T-helper 9 cell (primary cell): ENCODE measurements at regions not wholly inside any gene's neighbourhood (a gene's known extent, or its start where the extent isn't known, plus 50 kb on each side); places are given as distances from the start of the nearest gene placed in this dataset.

ENCODE experiments used
- DNase-seq: peaks from one replicate; pipeline ENCODE4 v3.0.0-alpha.2; 2020

- no peak for DNase-seq
These were observed 2266.4 kb upstream of the TENM3 start for GRCh38 chr4:179976777-179977176.

DNA sequence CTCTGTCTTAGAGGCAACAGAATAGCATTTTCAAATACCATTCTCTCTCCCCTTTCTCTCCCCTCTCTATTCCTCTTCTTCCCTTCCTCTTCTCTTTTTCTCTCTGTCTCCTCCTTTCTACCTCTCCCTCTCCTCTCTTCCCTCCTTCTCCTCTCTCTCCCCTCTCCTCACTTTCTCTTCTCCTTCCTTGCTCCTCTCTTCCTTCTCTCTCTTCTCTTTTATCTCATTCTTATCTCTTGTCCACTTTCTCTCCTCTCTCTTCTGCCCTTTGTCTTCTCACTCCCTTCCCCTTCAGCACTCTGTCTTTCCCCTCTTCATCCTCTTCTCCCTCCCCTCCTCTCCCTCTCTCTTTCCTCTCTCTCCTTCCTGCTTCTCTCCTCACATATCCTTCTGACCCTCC lies 2265.8 kb upstream of the TENM3 start:
- DNase-seq = no peak

DNA sequence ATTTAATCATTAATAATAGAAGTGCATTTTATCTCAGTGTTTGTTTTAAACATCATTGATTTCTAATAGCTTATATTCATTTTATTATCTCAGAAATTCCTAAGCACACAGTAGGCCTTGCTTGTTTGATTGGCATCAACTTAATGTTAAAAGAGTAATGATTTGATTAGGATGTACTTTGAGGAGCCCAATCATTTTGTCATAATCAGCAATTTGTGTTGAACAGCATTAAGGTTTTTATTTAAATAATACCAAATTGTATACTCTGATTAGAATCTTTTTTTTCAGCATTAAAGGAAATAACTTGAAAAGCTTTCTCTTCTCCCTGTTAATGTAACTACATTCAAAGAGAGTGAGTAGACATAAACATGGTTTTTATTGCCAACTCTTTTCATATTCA lies 2262.0 kb upstream of the TENM3 start:
- DNase-seq = no peak

DNA sequence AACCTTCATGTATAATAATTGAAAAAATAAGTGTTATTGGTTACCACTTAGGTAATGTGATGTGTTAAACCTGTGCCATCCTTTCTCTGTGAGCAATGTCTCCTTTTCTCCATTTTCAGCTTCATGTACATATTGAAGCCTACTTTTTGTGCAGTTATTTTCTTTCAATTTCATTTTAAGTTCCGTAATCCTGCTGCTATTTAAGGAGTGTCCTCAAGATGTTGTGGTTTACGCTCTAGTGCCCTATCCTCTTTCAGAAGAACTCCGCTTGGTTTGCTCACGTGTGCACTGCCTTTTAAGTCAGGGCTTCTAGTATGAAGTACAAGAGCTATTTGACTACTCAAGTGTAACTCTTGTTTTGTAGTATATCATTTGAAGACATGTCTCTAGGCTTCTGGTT lies 2253.2 kb upstream of the TENM3 start:
- no peak for DNase-seq

GRCh38 chr4:180009316-180009715 lies 2233.9 kb upstream of the TENM3 start:
- no peak for DNase-seq

- DNase-seq = no peak
These were observed 2214.5 kb upstream of the TENM3 start for GRCh38 chr4:180028682-180029081.

DNA sequence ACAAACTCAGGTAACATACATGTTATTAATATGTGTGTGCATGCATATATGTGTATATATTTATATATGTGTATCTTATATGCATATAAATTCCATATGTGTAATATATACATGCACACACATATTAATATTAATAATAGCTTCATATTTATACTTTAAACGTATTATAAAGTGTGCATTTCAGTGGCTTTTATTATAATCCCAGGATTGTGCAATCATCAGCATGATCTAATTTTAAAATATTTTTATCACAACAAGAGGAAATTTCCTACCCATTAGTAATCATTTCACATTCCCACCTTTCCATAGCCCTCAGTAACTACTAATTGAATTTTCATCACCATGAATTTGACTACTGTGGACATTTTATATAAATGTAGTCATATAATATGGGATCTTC lies 2211.9 kb upstream of the TENM3 start:
- DNase-seq = no peak

GRCh38 chr4:180041576-180041975 lies 2201.6 kb upstream of the TENM3 start:
- DNase-seq = no peak

DNA sequence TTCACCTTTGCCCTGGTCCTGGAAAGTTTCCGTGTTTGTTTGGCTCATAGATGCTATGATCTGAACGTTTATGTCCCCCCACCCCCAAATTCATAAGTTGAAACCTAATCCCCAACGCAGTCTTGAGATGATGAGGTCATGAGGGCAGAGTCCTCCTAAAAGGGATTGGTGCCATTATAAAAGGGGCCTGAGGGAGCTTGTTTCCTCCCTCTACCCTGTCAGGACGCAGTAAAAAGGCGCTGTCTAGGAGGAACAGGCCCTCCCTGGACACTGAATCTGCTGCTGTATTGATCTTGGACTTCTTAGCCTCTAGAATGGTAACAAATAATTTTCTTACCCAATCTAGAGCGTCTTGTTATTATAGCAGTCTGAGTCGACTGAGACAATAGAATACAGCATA lies 2190.6 kb upstream of the TENM3 start:
- DNase-seq = no peak

DNA sequence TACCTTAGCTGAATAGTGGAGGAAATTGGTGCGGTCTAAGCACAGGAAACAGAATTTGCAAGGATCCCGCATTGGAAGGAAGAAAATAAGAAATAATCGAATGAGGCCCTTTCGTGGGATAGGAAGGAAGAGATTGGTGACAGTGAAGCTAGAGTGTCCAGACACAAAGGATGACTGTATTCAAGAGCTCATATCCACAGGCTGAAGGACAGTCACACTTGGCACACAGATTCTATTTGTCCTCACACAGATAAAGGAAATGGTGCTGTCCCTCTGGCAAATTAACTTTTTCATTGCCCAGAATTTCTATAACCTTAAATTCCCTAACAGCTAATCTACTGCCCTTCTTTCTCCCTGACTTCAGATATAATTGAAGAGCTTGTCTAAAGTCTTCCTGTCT lies 2188.9 kb upstream of the TENM3 start:
- no peak for DNase-seq

GRCh38 chr4:180057299-180057721 lies 2185.9 kb upstream of the TENM3 start:
- no peak for DNase-seq

GRCh38 chr4:180057891-180058671 lies 2185.1 kb upstream of the TENM3 start:
- no peak for DNase-seq

DNA sequence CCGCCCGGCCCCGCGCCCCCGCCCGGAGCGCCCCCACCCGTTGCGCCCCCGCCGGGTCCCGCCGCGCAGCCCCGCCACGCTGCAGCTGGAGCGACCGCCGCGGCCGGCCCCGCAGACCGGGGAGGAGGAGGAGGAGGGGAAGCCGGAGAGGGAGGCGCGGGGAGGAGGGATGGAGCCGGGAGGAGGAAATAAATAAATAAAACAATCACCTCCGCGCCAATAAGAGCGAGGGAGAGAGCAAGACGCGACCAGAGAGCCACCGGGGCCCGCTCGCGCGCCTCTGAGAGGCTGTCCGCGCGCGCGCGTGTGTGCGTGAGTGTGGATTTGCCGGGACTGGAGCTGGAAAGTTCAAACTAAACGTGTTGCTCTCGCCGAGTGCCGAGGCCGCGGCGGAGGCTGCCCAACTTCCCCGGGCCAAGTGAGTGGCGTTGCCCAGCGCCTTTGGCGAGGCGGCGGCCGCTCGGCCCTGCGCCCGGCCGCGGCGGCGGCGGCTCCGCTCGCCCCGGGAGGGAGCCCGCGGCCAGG lies 2184.4 kb upstream of the TENM3 start:
- DNase-seq = no peak

DNA sequence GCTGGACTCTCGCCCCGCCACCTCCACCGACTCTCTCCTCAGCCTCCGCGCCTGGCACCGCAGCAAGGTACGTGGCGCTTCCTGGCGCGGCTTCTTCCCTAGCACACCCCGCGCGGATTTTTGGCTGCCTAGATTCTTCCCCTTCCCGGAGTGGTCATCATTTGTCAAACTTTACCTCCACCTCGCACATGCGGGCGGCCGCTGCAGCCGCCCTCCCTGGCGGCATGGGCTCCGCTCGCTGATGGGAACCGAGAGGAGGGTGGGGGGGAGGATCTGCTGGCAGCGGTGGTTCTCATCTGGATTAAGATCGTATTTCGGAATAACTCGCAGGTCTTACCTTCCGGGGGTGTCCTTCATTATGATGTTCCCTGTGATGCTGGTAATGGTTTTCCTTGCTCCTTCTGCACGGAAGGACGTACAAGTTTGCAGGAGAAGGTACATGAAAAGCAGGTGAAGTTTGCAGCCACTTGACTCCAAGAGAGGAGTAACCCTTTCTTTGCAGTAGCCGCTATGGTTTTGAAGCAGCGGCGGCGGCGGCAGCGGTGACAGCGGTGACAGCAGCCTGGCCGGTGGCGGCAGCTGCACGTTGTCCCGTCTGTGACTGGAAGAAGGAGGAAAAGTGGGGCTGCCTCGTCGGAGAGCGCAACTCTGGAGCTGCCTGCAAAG lies 2183.9 kb upstream of the TENM3 start:
- no peak for DNase-seq

GRCh38 chr4:180060159-180060889 lies 2182.9 kb upstream of the TENM3 start:
- DNase-seq = no peak

- no peak for DNase-seq
These were observed 2162.1 kb upstream of the TENM3 start for GRCh38 chr4:180081072-180081471.

DNA sequence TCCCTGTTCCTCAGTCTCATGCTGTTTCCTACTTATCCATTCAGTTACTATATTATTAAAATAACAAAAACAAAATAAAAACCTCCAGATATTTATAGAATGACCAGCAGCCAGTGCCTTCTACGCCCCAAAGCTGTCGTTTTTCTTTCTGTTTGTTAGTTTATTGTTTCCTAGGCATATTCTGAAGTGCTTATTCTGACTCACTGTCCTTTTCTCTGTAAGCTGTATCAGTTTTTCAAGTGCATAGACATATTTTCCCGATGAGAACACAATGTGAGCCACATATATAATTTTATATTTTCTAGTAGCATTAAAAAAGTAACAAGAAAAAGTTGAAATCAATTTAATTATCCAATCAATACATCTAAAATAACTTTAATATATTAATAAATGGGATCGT lies 2158.6 kb upstream of the TENM3 start:
- no peak for DNase-seq

DNA sequence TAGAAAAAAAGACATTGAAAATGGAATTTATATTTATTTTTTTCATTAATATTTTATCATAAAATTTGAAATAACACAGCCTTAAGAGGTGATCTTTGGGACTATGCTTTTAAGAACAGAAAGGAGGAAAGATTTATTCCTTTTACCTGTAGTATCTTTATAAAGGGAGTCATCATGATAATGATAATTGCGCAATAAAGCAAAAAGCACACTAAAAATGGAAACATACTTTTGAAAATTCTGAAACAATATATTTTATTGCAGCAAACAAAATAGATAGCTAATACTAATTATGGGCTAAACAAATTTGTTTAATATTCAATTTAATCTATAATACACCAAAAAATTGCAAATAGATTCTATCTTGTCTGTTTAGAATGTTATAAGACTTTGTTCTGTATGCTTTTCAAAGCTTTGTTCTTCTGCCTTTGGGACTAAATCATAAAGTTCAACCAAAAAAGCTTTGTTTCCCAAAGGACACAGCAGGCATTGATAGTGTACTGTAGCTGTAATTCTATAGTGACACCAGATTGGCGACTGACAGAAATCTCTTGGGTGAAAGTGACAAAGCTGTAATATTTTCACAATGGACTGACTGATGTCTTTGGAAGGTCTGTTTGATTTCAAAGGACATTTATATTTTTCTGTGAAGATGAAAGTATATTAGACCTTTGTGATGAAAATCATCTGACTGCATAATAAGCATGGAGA lies 2156.6 kb upstream of the TENM3 start:
- DNase-seq = no peak

DNA sequence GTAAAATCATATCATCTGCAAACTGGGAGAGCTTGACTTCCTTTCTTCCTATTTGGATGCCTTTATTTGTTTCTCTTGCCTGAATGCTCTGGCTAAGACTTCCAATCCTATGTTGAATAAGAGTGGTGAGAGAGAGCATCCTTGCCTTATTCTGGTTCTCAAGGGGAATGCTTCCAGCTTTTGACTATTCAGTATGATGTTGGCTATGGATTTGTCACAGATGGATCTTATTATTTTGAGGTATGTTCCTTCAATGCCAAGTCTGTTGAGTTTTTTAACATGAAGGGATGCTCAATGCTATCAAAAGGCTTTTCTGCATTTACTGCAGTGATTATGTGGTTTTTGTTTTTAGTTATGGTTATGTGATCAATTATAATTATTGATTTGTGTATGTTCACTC lies 2144.6 kb upstream of the TENM3 start:
- DNase-seq = no peak

GRCh38 chr4:180099957-180100356 lies 2143.2 kb upstream of the TENM3 start:
- no peak for DNase-seq

DNA sequence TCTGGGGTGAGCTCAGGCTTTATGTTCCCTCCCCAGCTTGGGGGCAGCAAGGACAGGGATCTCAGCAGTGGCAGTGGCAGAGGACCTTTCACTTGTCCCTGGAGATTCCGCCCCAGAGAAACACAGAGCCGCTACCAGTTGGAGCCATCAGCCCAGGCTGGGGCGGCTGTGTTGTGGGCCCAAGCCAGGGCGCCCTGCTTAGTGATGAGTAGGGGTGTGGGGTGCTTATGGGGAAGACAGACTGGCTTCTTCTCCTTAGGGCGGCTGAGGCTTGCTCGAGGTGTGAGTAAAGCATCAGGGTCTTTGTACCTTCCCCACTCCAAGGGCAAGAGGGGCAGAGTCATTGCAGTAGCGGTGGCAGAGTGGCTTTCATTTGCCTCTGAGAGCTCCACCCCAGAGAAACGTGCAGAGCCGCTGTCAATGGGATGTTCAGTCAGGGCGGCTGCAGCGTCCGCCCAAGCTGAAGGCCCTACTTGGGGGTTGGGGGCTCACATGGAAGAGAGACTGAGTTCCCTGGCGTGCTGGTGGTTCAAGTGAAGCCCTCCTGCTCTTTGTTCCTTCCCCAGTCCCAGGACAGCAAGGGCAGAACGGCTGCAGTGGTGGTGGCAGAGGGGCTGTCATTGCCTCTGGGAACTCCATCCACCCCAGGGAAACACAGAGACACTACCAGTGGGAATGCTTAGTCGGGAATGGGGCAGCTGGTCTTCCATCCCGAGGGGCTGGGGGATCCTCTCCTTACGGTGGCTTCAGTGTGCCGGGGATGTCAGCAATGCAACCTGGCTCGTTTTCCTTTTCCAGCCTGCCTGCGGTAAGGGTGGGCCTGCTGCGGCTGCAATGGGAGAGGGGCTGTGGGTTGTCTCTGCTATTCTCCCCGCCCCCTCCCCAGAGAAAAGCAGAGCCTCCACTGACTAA lies 2142.5 kb upstream of the TENM3 start:
- DNase-seq = no peak
